Ovary (tissue), 7 donors: ENCODE measurements at regions not wholly inside any gene's neighbourhood (a gene's known extent, or its start where the extent isn't known, plus 50 kb on each side); places are given as distances from the start of the nearest gene placed in this dataset.

Experiments
- DNase-seq, 5 donors: peaks; one replicate each; pipeline ENCODE4 v3.0.0-alpha.2; 2019 to 2020
- H3K27ac ChIP-seq, 2 donors: fragments of 200-600 bp; one replicate each; pipeline versions ENCODE4 v1.5.1 to v1.8.0; 2019 to 2022
- H3K27me3 ChIP-seq: fragments of 200-600 bp; one replicate; pipeline ENCODE4 v1.8.0; 2022
- H3K36me3 ChIP-seq: fragments of 200-600 bp; sonication (generic); one replicate; pipeline ENCODE4 v1.5.1; 2019
- H3K4me1 ChIP-seq: one replicate; pipeline ENCODE4 v1.8.1; 2013; ENCODE audit warnings: mild to moderate bottlenecking, moderate library complexity; ENCODE audit not compliant: insufficient read depth
- H3K4me3 ChIP-seq: fragments of 200-600 bp; sonication (generic); one replicate; pipeline ENCODE4 v1.5.1; 2017
- H3K9me3 ChIP-seq, 2 donors: fragments of 200-600 bp in 1 of 2; sonication (generic) in 1 of 2; one replicate each; pipeline versions ENCODE4 v1.5.1 to v1.8.1; 2013 to 2019; ENCODE audit warnings: mild to moderate bottlenecking in 1 of 2, moderate library complexity in 1 of 2
- CTCF ChIP-seq, 3 donors: fragments of 450-650 bp in 2 of 3; fragments of 200-600 bp in 1 of 3; IDR thresholded peaks; one replicate each; pipeline versions ENCODE4 v1.5.1 to v1.8.0; 2016 to 2022; ENCODE audit warnings: antibody characterized with exemption in 3 of 3, mild to moderate bottlenecking in 1 of 3
- EP300 ChIP-seq: sonication (generic); formaldehyde crosslinking; IDR thresholded peaks from one replicate; pipeline ENCODE4 v1.6.1; 2017; ENCODE audit warnings: antibody characterized with exemption
- POLR2A ChIP-seq: fragments of 450-650 bp; IDR thresholded peaks from one replicate; pipeline ENCODE4 v1.6.1; 2017; ENCODE audit warnings: antibody characterized with exemption, mild to moderate bottlenecking, moderate library complexity
- WGBS, 3 donors: extraction: QIAGEN DNeasy Blood & Tissue Kit in 1 of 3; methylation state at CpG; one replicate each; pipeline versions ENCODE4 v1.1.5 to v1.1.7; 2013 to 2017; 5-methylcytosine and 5-hydroxymethylcytosine counted together
- intact Hi-C, 4 donors: fragments of 100-400 bp; cut with DNase I; formaldehyde crosslinking; loops; one replicate each; pipeline versions ENCODE4 v1.11.0 to v1.15.1; 2022 to 2023
- donor health status: DM: no; HTN: no; CAD: no; lungs with moderate emphysema.
- donor health status: DM: no; HTN: no; CAD: no.
- donor health status: Bipolar disorder and iron deficiency.
- donor health status: DM: no; HTN: no; CAD: no.
- donor health status: DM: yes; HTN: yes; CAD: no.

- WGBS, 3 donors = 89 to 92% (median 92%) methylated on average over 2 of the region's 2 CpGs
- Histone ChIP-seq H3K36me3 (no peaks in the 10 kb centered on the region), H3K4me3 (no peak overlapping the region), H3K27me3 (no peaks in the 10 kb centered on the region), H3K27ac (no peak overlapping the region), H3K9me3 (no peaks in the 10 kb centered on the region), H3K4me1 (peaks cover 3% of the 10 kb centered on the region)
- TF ChIP-seq EP300 (no peak), CTCF (IDR thresholded peaks at IDR 0.05) (no peak), POLR2A (no peak)
- no peak for DNase-seq
- intact Hi-C loops = loop anchor here in 1 of 4 donors (10.0 kb wide), 1 partner anchor 88 kb away; no protein-coding TSS in a partner anchor
Observed at GRCh38 chr15:67953299-67953698, 100.8 kb upstream of the PIAS1 start.

- Histone ChIP-seq H3K4me1 (peaks cover 3% of the 10 kb centered on the region), H3K27me3 (no peaks in the 10 kb centered on the region), H3K36me3 (no peaks in the 10 kb centered on the region), H3K9me3 (no peaks in the 10 kb centered on the region), H3K4me3 (no peak overlapping the region), H3K27ac (no peak overlapping the region)
- DNase-seq = no peak
- no peak for TF ChIP-seq POLR2A
- intact Hi-C loops = loop anchor here in 1 of 4 donors (10.0 kb wide), 1 partner anchor 90 kb away; no protein-coding TSS in a partner anchor
- 68 to 93% (median 87%) methylated on average over 6 of the region's 6 CpGs for WGBS, 3 donors
Observed at GRCh38 chr15:67955252-67955651, 98.9 kb upstream of the PIAS1 start.

- intact Hi-C loops = loop anchor here in 1 of 4 donors (10.0 kb wide), 1 partner anchor 93 kb away; no protein-coding TSS in a partner anchor
- no peak for TF ChIP-seq EP300
- TF ChIP-seq CTCF (IDR thresholded peaks at IDR 0.05) = no peak
- no peak for TF ChIP-seq POLR2A
- no peak for DNase-seq
- Histone ChIP-seq H3K27me3 (no peaks in the 10 kb centered on the region), H3K36me3 (no peaks in the 10 kb centered on the region), H3K9me3 (no peaks in the 10 kb centered on the region), H3K4me1 (peaks cover 4% of the 10 kb centered on the region), H3K4me3 (no peak overlapping the region), H3K27ac (no peak overlapping the region)
- 79 to 90% (median 88%) methylated on average over 2 of the region's 2 CpGs for WGBS, 3 donors
Observed at GRCh38 chr15:67957435-67958132, 96.5 kb upstream of the PIAS1 start.

- 2 to 5% (median 3%) methylated on average over 30 of the region's 30 CpGs for WGBS, 3 donors
- Histone ChIP-seq H3K9me3 (no peaks in the 10 kb centered on the region), H3K27me3 (no peaks in the 10 kb centered on the region), H3K4me1 (peaks cover 7% of the 10 kb centered on the region), H3K27ac (peak overlapping the region in 1 of 2 donors; percentile 17), H3K4me3 (peak overlapping the region; percentile 24), H3K36me3 (no peaks in the 10 kb centered on the region)
- intact Hi-C loops = loop anchor here in 1 of 4 donors (10.0 kb wide), 1 partner anchor 103 kb away; no protein-coding TSS in a partner anchor
- DNase-seq = peak; percentile 79 to 90 (median 83)
- TF ChIP-seq EP300 (no peak), POLR2A (no peak), CTCF (IDR thresholded peaks at IDR 0.05) (no peak)
Observed at GRCh38 chr15:67967871-67968431, 86.2 kb upstream of the PIAS1 start.

GRCh38 chr15:67968564-67968963 is 85.6 kb upstream of the PIAS1 start:
- H3K4me1 ChIP-seq = peaks cover 7% of the 10 kb centered on the region
- 52 to 66% (median 64%) methylated on average over 6 of the region's 6 CpGs for whole genome bisulfite sequencing, 3 donors
- DNase-seq = no peak
- intact Hi-C loops = loop anchor here in 1 of 4 donors (10.0 kb wide), 1 partner anchor 104 kb away; no protein-coding TSS in a partner anchor
- TF ChIP-seq EP300 = no peak
- TF ChIP-seq POLR2A = no peak
- TF ChIP-seq CTCF (IDR thresholded peaks at IDR 0.05) = no peak
- no peaks in the 10 kb centered on the region for H3K36me3 ChIP-seq
- no peak overlapping the region for H3K4me3 ChIP-seq
- no peaks in the 10 kb centered on the region for H3K27me3 ChIP-seq
- H3K27ac ChIP-seq = no peak overlapping the region
- no peaks in the 10 kb centered on the region for H3K9me3 ChIP-seq
